SU-DHL-6 (cell line): ENCODE measurements at regions not wholly inside any gene's neighbourhood (a gene's known extent, or its start where the extent isn't known, plus 50 kb on each side); places are given as distances from the start of the nearest gene placed in this dataset.

Experiments used
- H2AFZ ChIP-seq: fragments of 200-600 bp; sonication (generic); 2 replicates; pipeline ENCODE4 v1.6.1; 2014; ENCODE audit warnings: low read depth, mild to moderate bottlenecking, moderate library complexity, mixed read lengths, antibody characterized with exemption, low read length; ENCODE audit not compliant: severe bottlenecking
- H3F3A ChIP-seq: fragments of 200-600 bp; shearing (Covaris generic); 2 replicates; pipeline ENCODE4 v1.6.0; 2016; ENCODE audit warnings: antibody characterized with exemption, mild to moderate bottlenecking; ENCODE audit not compliant: insufficient read depth
- H3K27ac ChIP-seq: fragments of 200-600 bp; sonication (generic); 2 replicates; pipeline ENCODE4 v1.5.1; 2016; ENCODE audit warnings: low read depth, mild to moderate bottlenecking, low read length, moderate library complexity, mixed read lengths
- H3K27me3 ChIP-seq: fragments of 200-600 bp; sonication (generic), shearing (Covaris generic); 2 replicates; pipeline ENCODE4 v1.6.0; 2014; ENCODE audit warnings: mild to moderate bottlenecking, low read length
- H3K36me3 ChIP-seq: fragments of 200-600 bp; sonication (generic); 2 replicates; pipeline ENCODE4 v1.6.1; 2014; ENCODE audit warnings: mild to moderate bottlenecking, low read length, mixed read lengths
- H3K4me2 ChIP-seq: fragments of 300-600, 200-600 bp; shearing (Covaris generic), sonication (generic); 2 replicates; pipeline ENCODE4 v1.6.0; 2014; ENCODE audit warnings: low read length, low read depth, mild to moderate bottlenecking; ENCODE audit not compliant: poor library complexity, severe bottlenecking
- H3K4me3 ChIP-seq: fragments of 200-600 bp; sonication (generic); 2 replicates; pipeline ENCODE4 v1.5.1; 2014; ENCODE audit warnings: antibody characterized with exemption, low read length, mild to moderate bottlenecking, mixed read lengths; ENCODE audit not compliant: insufficient read depth, poor library complexity, severe bottlenecking
- H3K79me2 ChIP-seq: fragments of 200-600 bp; sonication (generic); 2 replicates; pipeline ENCODE4 v1.6.1; 2014; ENCODE audit warnings: mild to moderate bottlenecking, low read length, moderate library complexity; ENCODE audit not compliant: insufficient read depth
- H3K9ac ChIP-seq: fragments of 200-600 bp; sonication (generic); 2 replicates; pipeline ENCODE4 v1.7.0; 2014; ENCODE audit warnings: mild to moderate bottlenecking, low read length
- H3K9me2 ChIP-seq: fragments of 200-600 bp; sonication (generic); replicated peaks from 2 replicates; pipeline ENCODE4 v1.6.1; 2014; ENCODE audit warnings: low read length; ENCODE audit not compliant: insufficient read depth
- H3K9me3 ChIP-seq: fragments of 200-600 bp; sonication (generic); 2 replicates; pipeline ENCODE4 v1.6.1; 2014; ENCODE audit warnings: low read length, mixed read lengths; ENCODE audit not compliant: insufficient read depth
- H4K20me1 ChIP-seq: fragments of 200-600 bp; sonication (generic); 2 replicates; pipeline ENCODE4 v1.6.1; 2014; ENCODE audit warnings: low read depth, mild to moderate bottlenecking, antibody characterized with exemption, low read length, moderate library complexity, mixed read lengths
- EZH2phosphoT487 ChIP-seq: fragments of 200-600 bp; sonication (generic), shearing (Covaris generic); conservative IDR thresholded peaks from 2 replicates; pipeline ENCODE4 v1.6.1; 2018; ENCODE audit warnings: mild to moderate bottlenecking, antibody characterized with exemption, low read length, moderate library complexity, mixed read lengths
- TF ChIP-seq, protein P1 (sequence below): fragments of 200-600 bp; sonication (generic); IDR thresholded peaks from one replicate; pipeline ENCODE4 v1.5.1; 2017; ENCODE audit warnings: antibody characterized with exemption, mild to moderate bottlenecking, low read length, moderate library complexity; ENCODE audit not compliant: insufficient read depth, poor library complexity, severe bottlenecking

DNA sequence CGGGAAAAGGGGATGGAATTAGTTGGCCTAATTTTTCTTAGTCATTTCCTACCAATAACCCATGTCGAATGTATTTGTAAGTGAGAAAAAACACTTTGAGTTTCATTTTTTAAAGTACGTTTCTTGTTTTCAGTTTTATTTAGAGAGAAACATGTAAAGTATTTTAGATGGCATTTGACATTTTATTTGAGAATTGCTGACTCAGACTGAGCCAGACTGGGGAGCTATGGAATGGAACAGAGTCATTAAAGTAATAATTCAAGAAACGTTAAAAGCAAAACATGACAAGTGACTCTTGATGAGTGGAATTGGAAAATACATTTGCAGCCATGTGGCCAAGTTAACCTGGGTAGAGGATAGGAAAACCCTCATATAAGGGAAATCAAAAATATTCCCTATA, 286.1 kb upstream of the NPSR1 start:
- TF ChIP-seq, protein P1, sequence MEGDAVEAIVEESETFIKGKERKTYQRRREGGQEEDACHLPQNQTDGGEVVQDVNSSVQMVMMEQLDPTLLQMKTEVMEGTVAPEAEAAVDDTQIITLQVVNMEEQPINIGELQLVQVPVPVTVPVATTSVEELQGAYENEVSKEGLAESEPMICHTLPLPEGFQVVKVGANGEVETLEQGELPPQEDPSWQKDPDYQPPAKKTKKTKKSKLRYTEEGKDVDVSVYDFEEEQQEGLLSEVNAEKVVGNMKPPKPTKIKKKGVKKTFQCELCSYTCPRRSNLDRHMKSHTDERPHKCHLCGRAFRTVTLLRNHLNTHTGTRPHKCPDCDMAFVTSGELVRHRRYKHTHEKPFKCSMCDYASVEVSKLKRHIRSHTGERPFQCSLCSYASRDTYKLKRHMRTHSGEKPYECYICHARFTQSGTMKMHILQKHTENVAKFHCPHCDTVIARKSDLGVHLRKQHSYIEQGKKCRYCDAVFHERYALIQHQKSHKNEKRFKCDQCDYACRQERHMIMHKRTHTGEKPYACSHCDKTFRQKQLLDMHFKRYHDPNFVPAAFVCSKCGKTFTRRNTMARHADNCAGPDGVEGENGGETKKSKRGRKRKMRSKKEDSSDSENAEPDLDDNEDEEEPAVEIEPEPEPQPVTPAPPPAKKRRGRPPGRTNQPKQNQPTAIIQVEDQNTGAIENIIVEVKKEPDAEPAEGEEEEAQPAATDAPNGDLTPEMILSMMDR: no peak
- no peak for TF ChIP-seq EZH2phosphoT487
- no peak overlapping the region for H3K9ac ChIP-seq

DNA sequence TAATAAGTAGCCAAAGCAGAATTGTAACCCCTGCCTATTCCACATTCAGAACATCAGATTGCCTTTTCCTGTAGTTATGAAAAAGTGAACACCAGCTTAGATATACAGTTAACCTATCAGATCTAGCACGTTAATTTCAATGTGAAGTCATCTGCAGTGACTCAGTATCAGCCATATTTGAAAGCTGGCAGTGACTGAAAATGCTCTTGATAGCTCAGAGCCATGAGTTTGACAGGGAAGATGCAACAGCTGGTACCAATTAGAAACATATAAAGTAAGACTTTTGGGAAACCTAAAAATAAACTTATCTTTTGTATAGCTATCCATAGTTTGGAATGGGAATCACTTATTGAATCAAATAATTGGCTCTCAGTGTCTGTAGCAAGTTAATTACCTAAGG, 284.1 kb upstream of the NPSR1 start:
- Histone ChIP-seq H3K9ac (no peak overlapping the region), H3K79me2 (no peaks in the 10 kb centered on the region), H3K27me3 (no peaks in the 10 kb centered on the region), H3K9me2 (no peaks in the 10 kb centered on the region), H3K4me3 (no peak overlapping the region), H3F3A (no peaks in the 10 kb centered on the region), H3K27ac (no peak overlapping the region), H2AFZ (no peak overlapping the region), H3K4me2 (no peak overlapping the region), H4K20me1 (no peaks in the 10 kb centered on the region), H3K36me3 (no peaks in the 10 kb centered on the region), H3K9me3 (no peaks in the 10 kb centered on the region)
- no peak for TF ChIP-seq EZH2phosphoT487
- TF ChIP-seq, protein P1: no peak

More for the DNA sequence above, 286.1 kb upstream of the NPSR1 start:
- Histone ChIP-seq H3K27me3 (no peaks in the 10 kb centered on the region), H2AFZ (no peak overlapping the region), H3K27ac (no peak overlapping the region), H3K4me3 (no peak overlapping the region), H3K79me2 (no peaks in the 10 kb centered on the region), H3K9me3 (no peaks in the 10 kb centered on the region), H3F3A (no peaks in the 10 kb centered on the region), H3K36me3 (no peaks in the 10 kb centered on the region), H3K9me2 (no peaks in the 10 kb centered on the region), H4K20me1 (no peaks in the 10 kb centered on the region), H3K4me2 (no peak overlapping the region)

DNA sequence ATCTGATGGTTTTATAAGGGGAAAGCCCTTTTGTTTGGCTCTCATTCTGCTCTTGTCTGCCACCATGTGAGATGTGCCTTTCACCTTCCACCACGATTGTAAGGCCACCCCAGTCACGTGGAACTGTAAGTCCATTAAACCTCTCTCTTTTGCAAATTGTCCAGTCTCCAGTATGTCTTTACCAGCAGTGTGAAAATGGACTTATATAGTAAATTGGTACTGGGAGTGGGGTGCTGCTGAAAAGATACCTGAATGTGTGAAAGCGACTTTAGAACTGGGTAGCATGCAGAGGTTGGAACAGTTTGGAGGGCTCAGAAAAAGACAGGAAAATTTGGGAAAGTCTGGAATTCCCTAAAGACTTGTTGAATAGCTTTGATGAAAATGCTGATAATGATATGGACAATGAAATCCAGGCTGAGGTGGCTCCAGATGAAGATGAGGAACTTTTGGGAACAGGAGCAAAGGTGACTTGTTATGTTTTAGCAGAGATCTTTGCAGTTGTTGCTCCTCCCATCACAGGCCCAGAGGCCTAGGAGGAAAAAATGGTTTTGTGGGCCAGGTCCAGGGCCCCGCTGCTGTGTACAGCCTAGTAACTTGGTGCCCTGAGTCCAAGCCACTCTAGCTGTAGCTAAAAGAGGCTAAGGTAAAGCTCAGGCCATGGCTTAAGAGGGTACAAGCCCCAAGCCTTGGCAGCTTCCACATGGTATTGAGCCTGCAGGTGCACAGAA, 275.7 kb upstream of the NPSR1 start:
- Histone ChIP-seq H3K79me2 (no peaks in the 10 kb centered on the region), H3K27ac (no peak overlapping the region), H3K36me3 (no peaks in the 10 kb centered on the region), H3F3A (no peaks in the 10 kb centered on the region), H2AFZ (no peak overlapping the region), H3K9ac (no peak overlapping the region), H3K4me3 (no peak overlapping the region), H3K9me3 (peaks cover 23% of the 10 kb centered on the region; the same call in 1 of the 2 replicates), H3K4me2 (no peak overlapping the region), H3K9me2 (0 out of 2 replicates have a peak, but pooled peaks cover 2% of the 10 kb centered on the region), H4K20me1 (no peaks in the 10 kb centered on the region), H3K27me3 (no peaks in the 10 kb centered on the region; the same call in 1 of the 2 replicates)
- TF ChIP-seq, protein P1: no peak
- TF ChIP-seq EZH2phosphoT487: no peak
